GM12878 (cell line): ENCODE measurements at regions not wholly inside any gene's neighbourhood (a gene's known extent, or its start where the extent isn't known, plus 50 kb on each side); places are given as distances from the start of the nearest gene placed in this dataset.

Source experiments
- ATAC-seq: fragments of 200-7000 bp; cut with Tn5 transposase; 3 replicates; pipeline ENCODE4 v1.9.1; 2020; ENCODE audit warnings: mild to moderate bottlenecking, moderate library complexity
- BruUV-seq: library from RNA; stranded (reverse); fragments of 400-500 nt; replicated peaks from 2 replicates; lab custom pipeline; 2021; lab: Mats Ljungman, UMichigan
- CTCF ChIA-PET: fragments of 300-600 bp; sonication (Branson Sonifier 250); formaldehyde crosslinking; extraction: SDS; loops from one replicate; lab custom pipeline; 2021; ENCODE audit warnings: inconsistent platforms; lab: Yijun Ruan, JAX
- POLR2A ChIA-PET: fragments of 350-600 bp; formaldehyde crosslinking; extraction: SDS; loops from one replicate; lab custom pipeline; 2021; ENCODE audit warnings: inconsistent platforms; lab: Charles Lee
- RAD21 ChIA-PET: fragments of 300-600 bp; sonication (Branson Sonifier 250); formaldehyde crosslinking; loops from one replicate; lab custom pipeline; 2023; ENCODE audit warnings: antibody characterized with exemption; ENCODE audit not compliant: unreplicated experiment; lab: Charles Lee
- SMC1A ChIA-PET: fragments of 300-600 bp; sonication (Branson Sonifier 250); formaldehyde crosslinking; loops from one replicate; lab custom pipeline; 2023; ENCODE audit not compliant: unreplicated experiment, uncharacterized antibody; lab: Charles Lee
- DNase-seq: peaks from one replicate; pipeline ENCODE4 v3.0.0-alpha.2; 2011; ENCODE audit warnings: low read depth, low spot score
- FAIRE-seq: peaks from 3 replicates; lab custom pipeline; 2011; peaks lifted over from hg19 to GRCh38; lab: Jason Lieb, UNC
- H2AFZ ChIP-seq: 2 replicates; pipeline ENCODE4 v1.6.0; 2011; ENCODE audit warnings: low read depth, low read length, control low read depth; ENCODE audit not compliant: control insufficient read depth
- H3K27ac ChIP-seq: 2 replicates; pipeline ENCODE4 v1.5.1; 2011; ENCODE audit warnings: control low read depth; ENCODE audit not compliant: control insufficient read depth, insufficient read depth
- H3K27me3 ChIP-seq, 2 experiments: replicated peaks in 1 of 2; 2 replicates each; pipeline versions ENCODE4 v1.6.0 to v1.6.1; 2011; ENCODE audit warnings: low read length in 1 of 2; ENCODE audit not compliant: control insufficient read depth in 2 of 2, insufficient read depth in 2 of 2
- H3K36me3 ChIP-seq, 2 experiments: 2 replicates each; pipeline ENCODE4 v1.5.1; 2011; ENCODE audit warnings: low read length in 1 of 2; ENCODE audit not compliant: control insufficient read depth in 2 of 2, insufficient read depth in 2 of 2
- H3K4me1 ChIP-seq: 2 replicates; pipeline ENCODE4 v1.6.1; 2011; ENCODE audit warnings: mild to moderate bottlenecking, low read length, moderate library complexity, mixed read lengths; ENCODE audit not compliant: control insufficient read depth, insufficient read depth
- H3K4me2 ChIP-seq: 2 replicates; pipeline ENCODE4 v1.6.0; 2011; ENCODE audit warnings: control low read depth; ENCODE audit not compliant: control insufficient read depth, insufficient read depth
- H3K4me3 ChIP-seq: fragments of 200-600 bp; sonication (generic); 2 replicates; pipeline ENCODE4 v1.5.1; 2016
- H3K79me2 ChIP-seq: 2 replicates; pipeline ENCODE4 v1.6.0; 2011; ENCODE audit warnings: low read length; ENCODE audit not compliant: control insufficient read depth, insufficient read depth
- H3K9ac ChIP-seq: 2 replicates; pipeline ENCODE4 v1.8.0; 2011; ENCODE audit warnings: low read length, control low read depth, mixed read lengths; ENCODE audit not compliant: control insufficient read depth, insufficient read depth
- H3K9me3 ChIP-seq: replicated peaks from 3 replicates; pipeline ENCODE4 v1.5.1; 2011; ENCODE audit warnings: mild to moderate bottlenecking, low read length; ENCODE audit not compliant: control insufficient read depth, insufficient read depth
- H4K20me1 ChIP-seq: 2 replicates; pipeline ENCODE4 v1.6.0; 2011; ENCODE audit not compliant: control insufficient read depth, insufficient read depth
- E4F1 ChIP-seq: fragments of 450-650 bp; IDR thresholded peaks from 2 replicates; pipeline ENCODE4 v1.6.1; 2018; ENCODE audit warnings: borderline replicate concordance, mild to moderate bottlenecking; ENCODE audit not compliant: partially characterized antibody
- ESRRA ChIP-seq: IDR thresholded peaks from 2 replicates; pipeline ENCODE4 v1.6.1; 2012; ENCODE audit warnings: mild to moderate bottlenecking, low read length, improper control_type of control experiment
- FOS ChIP-seq: IDR thresholded peaks from 3 replicates; pipeline ENCODE4 v1.6.1; 2011; ENCODE audit warnings: borderline replicate concordance; ENCODE audit not compliant: insufficient read length; ENCODE audit errors: extremely low read depth
- HDGF ChIP-seq: fragments of 450-650 bp; IDR thresholded peaks from 2 replicates; pipeline ENCODE4 v1.6.1; 2016; ENCODE audit warnings: antibody characterized with exemption
- IRF5 ChIP-seq: fragments of 450-650 bp; IDR thresholded peaks from 2 replicates; pipeline ENCODE4 v1.6.1; 2017; ENCODE audit warnings: borderline replicate concordance
- JUND ChIP-seq: IDR thresholded peaks from 2 replicates; pipeline ENCODE4 v1.6.1; 2012; ENCODE audit warnings: low read depth, mild to moderate bottlenecking, low read length, improper control_type of control experiment, moderate library complexity
- MTA3 ChIP-seq: IDR thresholded peaks from 2 replicates; pipeline ENCODE4 v1.6.1; 2012; ENCODE audit warnings: low read length, inconsistent platforms, borderline replicate concordance
- NFYA ChIP-seq: IDR thresholded peaks from 2 replicates; pipeline ENCODE4 v1.6.1; 2011; ENCODE audit warnings: low read depth, mild to moderate bottlenecking, low read length, improper control_type of control experiment, borderline replicate concordance
- RAD21 ChIP-seq: IDR thresholded peaks from 2 replicates; pipeline ENCODE4 v1.6.1; 2011; ENCODE audit warnings: mild to moderate bottlenecking, low read depth, low read length, moderate library complexity; ENCODE audit not compliant: insufficient read depth
- SMAD5 ChIP-seq: IDR thresholded peaks from 2 replicates; pipeline ENCODE4 v1.6.1; 2016; ENCODE audit warnings: antibody characterized with exemption, low read depth
- ZNF217 ChIP-seq: fragments of 450-650 bp; IDR thresholded peaks from 2 replicates; pipeline ENCODE4 v1.6.1; 2017; ENCODE audit warnings: antibody characterized with exemption, mild to moderate bottlenecking
- in situ Hi-C: fragments of 300-500 bp; cut with MboI; formaldehyde crosslinking; loops from 9 replicates; pipeline ENCODE4 v1.14.3; 2018; ENCODE audit warnings: mixed read lengths
- intact Hi-C: fragments of 100-400 bp; cut with micrococcal nuclease; formaldehyde crosslinking; loops from one replicate; pipeline ENCODE4 v1.14.2; 2022; ENCODE audit not compliant: unreplicated experiment

- H3K27ac ChIP-seq: no peak overlapping the region
- no peaks in the 10 kb centered on the region for H4K20me1 ChIP-seq
- no peak overlapping the region for H3K4me2 ChIP-seq
- ChIA-PET RAD21 (no interaction called here), CTCF (interaction anchor here (1.3 kb wide), 1 partner anchor 198 kb away, joined by 4 read pairs; no protein-coding TSS in a partner anchor), POLR2A (no interaction called here), SMC1A (no interaction called here)
- H3K9me3 ChIP-seq: no peaks in the 10 kb centered on the region
- H3K36me3 ChIP-seq: no peaks in the 10 kb centered on the region
- no peaks in the 10 kb centered on the region for H3K4me1 ChIP-seq
- H3K9ac ChIP-seq: no peak overlapping the region
- in situ Hi-C loops: no loop called here
- TF ChIP-seq MTA3: no peak
- TF ChIP-seq RAD21: no peak
- no peak for TF ChIP-seq FOS
- no peak for TF ChIP-seq IRF5
- no peak for TF ChIP-seq HDGF
- no peak for TF ChIP-seq NFYA
- no peak for TF ChIP-seq E4F1
- TF ChIP-seq JUND: no peak
- TF ChIP-seq ZNF217: no peak
- no peak for TF ChIP-seq ESRRA
- TF ChIP-seq SMAD5: no peak
- no peaks in the 10 kb centered on the region; a peak in 2 of 4 replicates for H3K27me3 ChIP-seq
- ATAC-seq (no peak), DNase-seq (no peak), FAIRE-seq (no peak)
- no peak overlapping the region for H2AFZ ChIP-seq
- no TSS peak for BruUV-seq
- intact Hi-C loops: no loop called here
- H3K4me3 ChIP-seq: no peak overlapping the region
- no peaks in the 10 kb centered on the region for H3K79me2 ChIP-seq
These were observed 89.3 kb upstream of the UNC5B start for GRCh38 chr10:71123023-71123422.
